Lower lobe of right lung (tissue), 2 donors: ENCODE measurements at regions not wholly inside any gene's neighbourhood (a gene's known extent, or its start where the extent isn't known, plus 50 kb on each side); places are given as distances from the start of the nearest gene placed in this dataset.

Experiments used
- ATAC-seq, 2 donors: fragments of 200-7000 bp; cut with Tn5 transposase; one replicate each; pipeline ENCODE4 v1.9.1; 2020 to 2022; ENCODE audit warnings: mild to moderate bottlenecking in 2 of 2, moderate library complexity in 2 of 2
- DNase-seq: peaks from one replicate; pipeline ENCODE4 v3.0.0-alpha.2; 2020
- H3K27ac ChIP-seq: fragments of 200-600 bp; one replicate; pipeline ENCODE4 v1.8.0; 2022
- H3K27me3 ChIP-seq: fragments of 200-600 bp; one replicate; pipeline ENCODE4 v1.8.0; 2022; ENCODE audit warnings: low read depth
- H3K36me3 ChIP-seq: fragments of 200-600 bp; one replicate; pipeline ENCODE4 v1.8.0; 2022; ENCODE audit warnings: mild to moderate bottlenecking
- H3K4me1 ChIP-seq: fragments of 200-600 bp; one replicate; pipeline ENCODE4 v1.8.0; 2022
- H3K4me3 ChIP-seq: fragments of 200-600 bp; one replicate; pipeline ENCODE4 v1.8.0; 2022; ENCODE audit warnings: mild to moderate bottlenecking
- H3K9me3 ChIP-seq: fragments of 200-600 bp; one replicate; pipeline ENCODE4 v1.8.0; 2022
- intact Hi-C: fragments of 100-400 bp; cut with DNase I; formaldehyde crosslinking; loops from one replicate; pipeline ENCODE4 v1.11.0; 2022
- TF ChIP-seq, protein P1 (sequence below): fragments of 200-600 bp; IDR thresholded peaks from one replicate; pipeline ENCODE4 v1.8.0; 2022; ENCODE audit warnings: antibody characterized with exemption, mild to moderate bottlenecking
- donor health status: DM: no; HTN: yes; CAD: no; lungs with severe emphysema.

DNA sequence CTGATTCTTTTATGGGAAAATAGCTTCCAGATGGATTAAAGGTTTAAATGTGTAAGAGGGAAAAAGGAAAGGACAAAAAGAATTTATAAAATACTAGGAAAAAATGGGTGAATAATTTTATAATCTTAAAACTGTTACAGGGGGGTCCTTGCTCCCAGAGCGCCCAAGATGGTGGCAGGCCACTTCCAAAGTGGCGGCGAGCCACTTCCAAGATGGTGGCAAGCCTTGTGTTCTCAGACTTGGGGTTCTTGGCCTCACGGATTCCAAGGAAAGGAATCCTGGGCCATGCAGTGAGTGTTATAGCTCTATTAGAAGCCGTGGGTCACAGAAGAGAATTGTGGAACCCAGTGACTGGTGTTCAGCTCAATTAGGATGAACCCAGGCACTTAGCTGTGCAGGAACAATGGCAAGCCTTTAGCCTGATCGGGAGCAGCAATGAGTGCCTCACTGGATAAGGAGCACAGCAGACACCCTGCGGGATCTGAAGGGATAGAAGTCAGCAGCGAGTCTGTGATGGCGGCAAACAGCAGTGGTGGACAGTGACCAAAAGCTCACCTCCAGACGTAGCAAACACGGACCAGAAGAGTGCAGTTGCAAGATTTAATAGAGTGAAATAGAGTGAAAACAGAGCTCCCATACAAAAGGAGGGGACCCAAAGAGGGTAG lies 83.2 kb upstream of the SNCAIP start:
- intact Hi-C loops, result no loop called here
- no peak for ATAC-seq
- Histone ChIP-seq H3K36me3 (no peaks in the 10 kb centered on the region), H3K4me3 (no peak overlapping the region), H3K27me3 (no peaks in the 10 kb centered on the region), H3K27ac (no peak overlapping the region), H3K9me3 (no peaks in the 10 kb centered on the region), H3K4me1 (no peaks in the 10 kb centered on the region)
- no peak for DNase-seq
- TF ChIP-seq, protein P1, sequence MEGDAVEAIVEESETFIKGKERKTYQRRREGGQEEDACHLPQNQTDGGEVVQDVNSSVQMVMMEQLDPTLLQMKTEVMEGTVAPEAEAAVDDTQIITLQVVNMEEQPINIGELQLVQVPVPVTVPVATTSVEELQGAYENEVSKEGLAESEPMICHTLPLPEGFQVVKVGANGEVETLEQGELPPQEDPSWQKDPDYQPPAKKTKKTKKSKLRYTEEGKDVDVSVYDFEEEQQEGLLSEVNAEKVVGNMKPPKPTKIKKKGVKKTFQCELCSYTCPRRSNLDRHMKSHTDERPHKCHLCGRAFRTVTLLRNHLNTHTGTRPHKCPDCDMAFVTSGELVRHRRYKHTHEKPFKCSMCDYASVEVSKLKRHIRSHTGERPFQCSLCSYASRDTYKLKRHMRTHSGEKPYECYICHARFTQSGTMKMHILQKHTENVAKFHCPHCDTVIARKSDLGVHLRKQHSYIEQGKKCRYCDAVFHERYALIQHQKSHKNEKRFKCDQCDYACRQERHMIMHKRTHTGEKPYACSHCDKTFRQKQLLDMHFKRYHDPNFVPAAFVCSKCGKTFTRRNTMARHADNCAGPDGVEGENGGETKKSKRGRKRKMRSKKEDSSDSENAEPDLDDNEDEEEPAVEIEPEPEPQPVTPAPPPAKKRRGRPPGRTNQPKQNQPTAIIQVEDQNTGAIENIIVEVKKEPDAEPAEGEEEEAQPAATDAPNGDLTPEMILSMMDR, result no peak

DNA sequence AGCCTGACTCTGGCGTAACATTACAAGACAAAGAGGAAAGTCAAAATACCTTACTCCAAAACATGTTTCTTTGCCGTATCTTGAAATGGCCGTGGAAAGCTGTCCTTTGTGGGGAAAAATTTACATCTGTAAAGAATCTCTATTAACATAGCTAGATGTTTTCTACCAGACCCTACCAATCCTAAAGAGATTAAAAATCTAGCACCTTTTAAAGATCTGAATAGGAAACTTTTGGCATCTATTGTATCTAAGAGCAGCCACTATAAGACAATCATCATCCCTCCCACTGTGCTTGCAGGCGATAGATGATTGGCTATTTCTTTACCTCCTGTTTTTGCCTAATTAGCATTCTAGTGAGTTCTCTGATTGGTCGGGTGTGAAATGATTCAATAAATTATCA lies 82.5 kb upstream of the SNCAIP start:
- H3K4me3 ChIP-seq, result no peak overlapping the region
- no peak for ATAC-seq
- no peaks in the 10 kb centered on the region for H3K27me3 ChIP-seq
- no peak for DNase-seq
- no peaks in the 10 kb centered on the region for H3K9me3 ChIP-seq
- no peaks in the 10 kb centered on the region for H3K4me1 ChIP-seq
- H3K36me3 ChIP-seq, result no peaks in the 10 kb centered on the region
- intact Hi-C loops, result no loop called here
- TF ChIP-seq, protein P1, result no peak
- H3K27ac ChIP-seq, result no peak overlapping the region

DNA sequence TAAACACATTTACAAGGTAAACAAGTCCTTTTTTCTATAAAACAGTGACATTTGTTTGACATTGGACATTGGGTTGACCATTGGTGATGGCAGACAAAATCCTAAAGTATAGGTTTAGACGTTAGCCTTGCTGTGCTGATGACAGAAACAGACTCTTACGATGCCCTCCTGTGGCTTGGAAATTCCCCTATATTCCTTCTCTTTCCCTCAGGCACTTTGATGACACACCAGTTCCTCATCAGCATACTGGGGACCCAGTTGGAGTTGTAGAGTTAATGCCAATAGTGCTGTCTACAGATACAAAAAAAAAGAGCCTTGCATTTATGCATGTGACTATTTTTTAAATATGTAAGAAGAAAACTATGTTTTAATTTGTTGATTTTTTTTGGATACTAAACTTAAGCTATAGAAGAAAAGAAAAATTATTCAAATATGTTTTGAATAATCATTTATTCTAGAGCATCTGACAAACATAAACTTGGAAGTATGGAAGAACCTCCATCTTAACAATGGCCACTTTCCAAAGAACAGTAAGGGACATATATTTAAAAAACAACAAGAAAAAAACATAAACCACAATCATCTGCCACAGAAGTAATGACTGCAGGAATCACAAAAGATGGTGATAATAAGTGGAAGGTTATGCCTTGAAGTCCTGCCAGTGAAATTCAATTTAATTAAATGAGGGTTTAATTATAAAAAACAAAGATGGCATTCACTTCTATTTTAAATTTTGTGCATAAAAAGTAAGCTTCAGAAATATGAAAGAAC lies 75.6 kb upstream of the SNCAIP start:
- intact Hi-C loops, result no loop called here
- Histone ChIP-seq H3K27me3 (no peaks in the 10 kb centered on the region), H3K27ac (no peak overlapping the region), H3K36me3 (no peaks in the 10 kb centered on the region), H3K9me3 (no peaks in the 10 kb centered on the region), H3K4me1 (no peaks in the 10 kb centered on the region), H3K4me3 (no peak overlapping the region)
- ATAC-seq (no peak), DNase-seq (no peak)
- TF ChIP-seq, protein P1, result no peak

DNA sequence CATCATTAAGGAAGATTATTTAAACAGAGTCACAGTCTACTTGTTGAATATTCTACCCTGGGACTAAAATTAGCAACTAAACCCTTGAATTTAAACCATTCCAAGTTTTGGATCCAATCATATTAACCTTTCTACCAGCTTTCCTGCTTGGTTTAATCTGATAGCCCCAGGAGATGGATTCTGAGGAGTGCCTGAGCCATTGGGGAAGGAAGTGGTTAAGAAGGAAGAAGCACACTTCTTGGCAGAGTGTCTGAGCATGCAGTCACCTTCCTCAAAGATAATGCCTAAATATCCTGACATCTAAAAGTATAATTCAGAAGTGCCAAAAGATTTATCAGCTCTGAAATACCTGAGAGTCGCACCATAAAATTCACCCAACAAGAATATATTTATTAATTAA lies 74.1 kb upstream of the SNCAIP start:
- H3K36me3 ChIP-seq, result no peaks in the 10 kb centered on the region
- no peaks in the 10 kb centered on the region for H3K4me1 ChIP-seq
- DNase-seq (no peak), ATAC-seq (no peak)
- H3K27me3 ChIP-seq, result no peaks in the 10 kb centered on the region
- TF ChIP-seq, protein P1, result no peak
- H3K27ac ChIP-seq, result no peak overlapping the region
- H3K9me3 ChIP-seq, result no peaks in the 10 kb centered on the region
- intact Hi-C loops, result no loop called here
- no peak overlapping the region for H3K4me3 ChIP-seq

DNA sequence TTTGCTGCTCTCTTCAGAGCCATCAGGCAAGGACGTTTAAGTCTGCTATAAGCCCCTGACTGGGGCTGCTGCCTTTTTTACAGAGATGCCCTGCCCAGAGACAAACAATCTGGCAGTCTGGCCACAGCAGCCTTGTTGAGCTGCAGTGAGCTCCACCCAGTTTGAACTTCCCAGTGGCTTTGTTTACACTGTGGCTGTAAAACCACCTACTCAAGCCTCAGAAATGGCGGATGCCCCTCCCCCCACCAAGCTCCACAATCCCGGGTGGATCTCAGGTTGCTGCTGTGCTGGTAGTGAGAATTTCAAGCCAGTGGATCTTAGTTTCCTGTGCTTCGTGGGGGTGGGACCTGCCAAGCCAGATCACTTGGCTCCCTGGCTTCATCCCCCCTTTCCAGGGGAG lies 59.7 kb upstream of the SNCAIP start:
- DNase-seq (no peak), ATAC-seq (no peak)
- Histone ChIP-seq H3K27ac (no peak overlapping the region), H3K27me3 (no peaks in the 10 kb centered on the region), H3K4me1 (no peaks in the 10 kb centered on the region), H3K4me3 (no peak overlapping the region), H3K36me3 (no peaks in the 10 kb centered on the region), H3K9me3 (peaks cover 15% of the 10 kb centered on the region)
- intact Hi-C loops, result no loop called here
- TF ChIP-seq, protein P1, result no peak
